GM18505 (cell line): ENCODE measurements at regions not wholly inside any gene's neighbourhood (a gene's known extent, or its start where the extent isn't known, plus 50 kb on each side); places are given as distances from the start of the nearest gene placed in this dataset.

Experiments
- ATAC-seq: cut with Tn5 transposase; IDR thresholded peaks from one replicate; pipeline ENCODE4 v1.9.1; 2021; ENCODE audit not compliant: unreplicated experiment
- POLR2A ChIP-seq: IDR thresholded peaks from 4 replicates; pipeline ENCODE4 v1.6.1; 2011; ENCODE audit warnings: borderline replicate concordance; ENCODE audit not compliant: insufficient read depth, insufficient read length; ENCODE audit errors: extremely low read depth

- ATAC-seq = no peak
- no peak for TF ChIP-seq POLR2A
These were observed 68.8 kb upstream of the AGBL1 start for GRCh38 chr15:86010891-86011290.

GRCh38 chr15:86014016-86014415 is 65.7 kb upstream of the AGBL1 start:
- no peak for ATAC-seq
- TF ChIP-seq POLR2A = no peak

GRCh38 chr15:86016750-86017149 is 62.9 kb upstream of the AGBL1 start:
- ATAC-seq = no peak

GRCh38 chr15:86018679-86019078 is 61.0 kb upstream of the AGBL1 start:
- no peak for ATAC-seq
- TF ChIP-seq POLR2A = no peak

More at GRCh38 chr15:86016750-86017149, 62.9 kb upstream of the AGBL1 start:
- TF ChIP-seq POLR2A = no peak

GRCh38 chr15:86021281-86022264 is 58.1 kb upstream of the AGBL1 start:
- TF ChIP-seq POLR2A = no peak
- ATAC-seq = no peak

GRCh38 chr15:86028961-86029360 is 50.7 kb upstream of the AGBL1 start:
- ATAC-seq = no peak
- no peak for TF ChIP-seq POLR2A
